EH (cell line): ENCODE measurements at regions not wholly inside any gene's neighbourhood (a gene's known extent, or its start where the extent isn't known, plus 50 kb on each side); places are given as distances from the start of the nearest gene placed in this dataset.
A peak's percentile ranks its signal among the peaks of the same experiment; 100 is the strongest.

Experiments used
- DNase-seq: peaks from one replicate; pipeline ENCODE4 v3.0.0-alpha.2; 2015; ENCODE audit warnings: low read depth

DNA sequence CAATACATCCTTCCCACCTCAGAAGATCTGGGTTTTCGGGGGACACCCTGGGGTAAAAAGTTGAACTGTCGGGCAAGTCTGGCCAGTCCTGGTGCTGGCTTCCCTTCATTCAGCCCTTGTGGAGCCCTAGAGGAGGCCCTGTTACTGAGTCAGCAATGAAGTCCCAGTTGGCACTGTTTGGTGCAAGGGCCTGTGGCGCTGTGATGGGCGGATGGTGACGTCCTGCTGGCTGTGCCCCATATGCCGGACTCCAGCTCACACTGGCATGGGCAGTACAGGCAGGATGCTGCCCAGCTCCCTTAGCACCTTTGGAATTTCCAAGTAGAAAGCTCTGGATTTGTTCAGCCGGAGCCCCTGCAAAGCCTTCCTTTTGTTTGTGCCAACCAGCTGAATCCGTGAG, 186.2 kb upstream of the PMEPA1 start:
- DNase-seq: no peak

DNA sequence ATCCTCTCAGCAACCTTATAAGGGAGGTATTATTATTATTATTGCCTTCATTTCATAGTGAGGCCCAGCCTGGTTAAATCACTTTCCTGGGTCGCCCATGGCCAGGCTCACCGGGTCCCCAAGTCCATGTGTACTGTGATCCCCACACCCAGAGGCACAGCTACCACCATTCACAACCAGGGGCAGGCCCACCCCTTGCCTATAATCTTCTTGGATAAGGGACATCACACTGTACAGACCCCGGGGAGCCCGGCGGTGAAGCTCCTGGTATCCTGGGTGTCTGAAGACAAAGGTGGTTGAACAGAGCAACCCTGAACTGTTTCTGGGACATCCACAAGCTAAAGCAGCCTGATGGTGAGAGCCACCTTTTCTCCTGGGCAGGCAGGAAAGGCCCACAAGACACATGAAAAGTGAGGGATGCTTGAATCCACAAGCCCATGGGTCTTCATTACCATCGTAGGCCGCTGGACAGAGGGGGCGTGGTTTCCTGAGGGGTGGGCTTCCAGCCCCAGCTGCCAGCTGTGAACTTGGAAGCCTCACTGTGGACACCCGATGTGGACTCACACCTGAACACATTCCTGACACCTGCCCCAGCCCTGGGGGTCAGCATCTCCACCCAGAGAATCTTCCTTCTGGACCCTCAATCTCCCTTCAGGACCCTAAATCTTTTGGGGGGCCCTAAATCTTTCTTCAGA, 185.5 kb upstream of the PMEPA1 start:
- DNase-seq: no peak

DNA sequence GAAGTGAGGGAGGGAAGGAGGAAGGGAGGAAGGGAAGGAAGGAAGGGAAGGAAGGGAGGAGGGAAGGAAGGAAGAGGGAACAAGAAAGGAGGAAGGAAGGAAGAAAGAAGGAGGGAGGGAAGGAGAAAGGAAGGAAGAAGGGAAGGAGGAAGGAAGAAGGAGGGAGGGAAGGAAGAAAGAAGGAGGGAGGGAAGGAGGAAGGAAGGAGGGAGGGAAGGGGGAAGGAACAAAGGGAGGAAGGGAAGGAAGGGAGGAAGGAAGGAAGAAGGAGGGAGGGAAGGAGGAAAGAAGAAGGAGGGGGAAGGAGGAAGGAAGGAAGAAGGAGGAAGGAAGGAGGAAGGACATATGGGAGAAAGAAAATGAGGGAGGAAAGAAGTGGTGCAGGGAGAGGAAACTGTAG, 184.7 kb upstream of the PMEPA1 start:
- no peak for DNase-seq

DNA sequence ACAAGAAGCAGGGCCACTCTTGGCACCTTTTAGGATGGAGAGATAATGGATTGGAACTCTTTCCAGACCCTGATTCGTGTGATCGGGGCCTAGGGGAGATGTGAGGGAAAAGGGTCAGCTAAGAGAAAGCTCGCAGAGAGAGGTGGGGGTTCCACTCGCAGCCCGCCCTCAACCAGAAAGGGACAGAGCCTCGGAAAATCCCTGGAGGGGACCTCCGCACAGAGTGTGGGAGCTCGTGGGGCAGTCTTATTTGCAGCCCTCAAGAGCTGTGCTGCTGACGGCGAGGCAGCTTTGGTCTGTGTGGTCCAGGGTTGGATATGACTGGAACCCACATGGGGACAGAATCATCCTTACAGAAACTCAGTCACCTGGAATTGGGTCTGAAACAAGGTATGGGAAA, 184.3 kb upstream of the PMEPA1 start:
- no peak for DNase-seq

DNA sequence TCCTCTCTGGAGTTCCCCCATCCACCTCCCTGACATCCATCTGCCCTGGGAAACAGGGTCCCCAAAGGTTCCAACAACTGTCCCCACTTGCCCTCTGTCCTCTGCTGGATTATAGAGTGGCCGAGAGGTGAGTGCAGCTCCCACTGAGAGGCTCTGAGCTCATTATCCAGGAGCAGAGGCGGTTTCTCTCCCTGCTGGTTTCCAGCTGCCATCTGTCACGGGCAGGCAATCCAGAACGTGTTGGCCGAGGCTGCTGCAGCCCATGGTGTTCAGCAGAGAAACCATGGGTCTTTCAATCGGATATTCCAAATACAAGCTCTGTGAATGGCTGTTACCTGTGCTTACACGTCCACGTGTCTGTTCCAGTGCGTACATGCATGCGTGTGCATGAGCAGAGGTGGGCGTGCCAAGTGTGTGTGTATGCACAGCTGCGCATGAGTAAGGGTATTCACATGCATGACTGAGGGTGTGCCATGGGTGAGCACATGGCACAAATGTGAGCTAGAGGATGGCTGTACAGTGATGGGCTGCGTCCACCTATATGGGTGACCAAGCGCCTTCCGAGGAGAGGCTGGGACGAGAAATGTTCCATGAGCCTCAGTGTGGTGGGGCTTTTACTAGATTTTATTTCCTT, 183.7 kb upstream of the PMEPA1 start:
- DNase-seq: no peak

DNA sequence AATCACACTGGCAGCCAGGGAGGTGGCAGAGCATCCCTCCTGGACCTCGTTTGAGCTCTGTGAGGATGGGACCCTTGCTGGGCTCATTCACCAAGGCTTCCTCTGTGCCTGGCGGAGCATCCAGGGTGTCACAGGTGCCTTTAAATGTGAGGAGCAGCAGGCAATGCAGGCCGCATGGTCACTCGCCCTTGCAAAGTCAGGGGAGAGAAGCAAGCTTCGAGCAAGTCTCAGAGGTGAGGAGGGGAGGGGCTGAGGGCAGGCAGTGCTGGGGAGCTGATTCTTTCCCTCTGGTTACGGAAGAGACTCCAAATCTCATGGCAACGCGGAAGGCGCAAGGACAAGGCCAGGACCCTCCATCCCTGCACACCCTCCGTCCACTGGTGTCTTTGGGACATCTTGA, 182.7 kb upstream of the PMEPA1 start:
- no peak for DNase-seq

DNA sequence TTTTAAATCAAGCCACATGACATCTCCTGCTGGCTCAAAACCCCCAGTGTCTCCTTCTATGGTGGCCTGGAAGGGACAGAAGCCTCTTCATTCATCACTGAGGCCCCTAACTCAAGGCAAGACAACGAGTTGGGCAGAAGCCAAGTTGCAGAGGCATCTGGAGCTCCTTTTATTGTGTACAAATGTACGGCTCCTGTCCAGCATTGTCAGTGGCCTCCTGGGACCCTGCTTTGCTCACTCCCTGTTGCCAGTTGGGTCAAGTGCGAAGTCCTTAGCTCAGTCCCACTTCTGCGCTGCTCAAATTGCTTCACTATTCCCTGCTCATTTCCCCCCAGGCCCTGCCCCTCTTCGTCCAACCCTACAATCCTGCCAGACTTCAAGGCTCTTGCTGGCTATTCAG, 181.2 kb upstream of the PMEPA1 start:
- DNase-seq: no peak

DNA sequence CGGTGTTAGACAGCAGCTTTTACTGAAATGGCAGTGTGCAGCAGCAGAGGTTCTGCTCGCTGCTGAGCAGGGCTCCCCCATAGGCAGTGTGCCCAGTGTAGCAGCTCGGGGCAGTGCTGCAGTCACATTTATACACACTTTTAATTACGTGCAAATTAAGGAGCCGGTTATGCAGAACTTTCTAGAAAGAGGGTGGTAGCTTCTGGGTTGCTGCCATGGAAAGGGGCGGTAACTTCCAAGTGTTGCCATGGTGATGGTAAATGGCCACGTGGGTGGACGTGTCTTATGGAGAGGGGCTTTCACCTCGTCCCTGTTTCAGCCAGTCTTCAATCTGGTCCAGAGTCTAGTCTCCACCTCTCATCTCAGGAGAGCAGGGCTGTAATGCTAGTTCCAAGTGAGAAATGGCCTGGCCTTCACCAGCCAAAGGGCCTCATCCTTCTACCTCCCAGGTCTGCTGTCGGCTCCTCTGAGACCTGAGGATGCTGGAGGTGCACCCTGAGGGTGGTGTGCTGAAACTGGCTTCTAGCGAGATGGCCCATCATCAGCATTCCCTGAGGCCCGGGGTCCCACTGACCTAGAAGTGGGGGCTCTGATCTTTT, 180.5 kb upstream of the PMEPA1 start:
- DNase-seq: no peak

DNA sequence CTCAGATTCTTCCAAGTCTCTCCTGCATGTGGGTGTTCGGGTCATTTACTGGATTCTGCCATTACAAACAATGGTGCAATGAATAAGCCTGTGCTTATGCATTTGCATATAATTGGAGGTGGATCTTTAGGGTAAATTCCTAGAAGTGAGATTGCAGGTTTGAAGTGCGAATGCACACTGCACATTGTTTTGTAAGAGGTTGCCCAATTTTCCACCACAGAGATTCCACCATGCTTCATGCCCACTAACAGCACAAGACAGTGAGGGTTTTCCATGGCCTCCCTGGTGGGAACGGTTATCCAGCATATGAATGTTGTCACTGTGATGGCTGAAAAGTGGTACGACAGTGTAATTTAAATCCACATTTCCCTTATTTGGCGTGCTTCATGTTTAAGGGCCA, 178.8 kb upstream of the PMEPA1 start:
- no peak for DNase-seq

DNA sequence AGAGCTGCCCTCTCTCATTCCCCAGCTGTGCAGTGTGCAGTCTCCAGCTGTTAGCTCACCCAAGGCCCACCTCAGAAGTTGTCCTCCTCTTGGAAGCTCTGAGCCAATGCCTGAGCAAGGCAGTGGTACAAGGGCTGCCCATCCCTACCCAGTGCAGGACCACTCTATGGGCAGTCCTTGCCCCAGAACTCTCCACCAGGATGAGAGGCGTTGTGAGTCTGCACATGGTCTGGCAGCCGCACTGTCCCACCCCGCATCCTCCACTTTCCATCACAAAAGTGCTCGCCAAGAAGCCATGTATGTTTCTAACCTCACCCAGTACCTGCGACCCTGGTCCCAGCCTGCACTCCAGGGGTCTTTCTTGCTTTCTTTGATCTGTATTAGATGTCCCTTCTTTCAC, 175.1 kb upstream of the PMEPA1 start:
- DNase-seq: no peak

DNA sequence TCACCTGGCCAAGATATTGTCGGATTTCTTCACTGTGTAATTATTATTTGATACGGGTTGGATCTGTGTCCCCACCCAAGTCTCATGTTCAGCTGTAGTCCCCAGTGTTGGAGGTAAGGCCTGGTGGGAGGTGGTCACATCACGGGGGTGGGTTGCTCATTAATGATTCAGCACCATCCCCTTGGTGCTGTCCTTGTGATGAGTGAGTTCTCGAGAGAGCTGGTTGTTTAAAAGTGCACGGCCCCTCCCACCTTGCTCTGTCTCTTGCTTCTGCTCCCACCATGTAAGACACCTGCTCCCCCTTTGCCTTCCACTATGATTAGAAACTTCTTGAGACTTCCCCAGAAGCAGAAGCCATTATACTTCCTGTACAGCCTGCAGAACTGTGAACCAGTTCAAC, 173.9 kb upstream of the PMEPA1 start:
- no peak for DNase-seq

DNA sequence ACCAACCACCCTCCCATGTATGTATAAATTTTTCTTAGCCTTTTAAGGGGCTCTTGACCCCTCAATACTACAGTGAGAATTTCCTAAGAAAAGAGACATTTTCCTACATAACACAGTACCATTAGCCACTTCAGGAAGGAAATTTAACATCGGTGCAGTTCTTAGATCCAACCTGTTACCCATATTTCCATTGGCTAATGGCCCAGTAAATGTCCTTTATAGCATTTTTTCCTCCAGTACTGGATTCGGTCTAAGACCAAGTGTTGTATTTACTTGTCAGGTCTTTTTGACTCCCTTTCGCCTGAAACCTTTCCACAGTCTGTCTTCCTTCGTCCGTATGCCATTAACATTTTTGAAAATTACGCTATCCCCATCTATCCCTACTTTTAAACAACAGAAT, 173.4 kb upstream of the PMEPA1 start:
- DNase-seq: no peak

DNA sequence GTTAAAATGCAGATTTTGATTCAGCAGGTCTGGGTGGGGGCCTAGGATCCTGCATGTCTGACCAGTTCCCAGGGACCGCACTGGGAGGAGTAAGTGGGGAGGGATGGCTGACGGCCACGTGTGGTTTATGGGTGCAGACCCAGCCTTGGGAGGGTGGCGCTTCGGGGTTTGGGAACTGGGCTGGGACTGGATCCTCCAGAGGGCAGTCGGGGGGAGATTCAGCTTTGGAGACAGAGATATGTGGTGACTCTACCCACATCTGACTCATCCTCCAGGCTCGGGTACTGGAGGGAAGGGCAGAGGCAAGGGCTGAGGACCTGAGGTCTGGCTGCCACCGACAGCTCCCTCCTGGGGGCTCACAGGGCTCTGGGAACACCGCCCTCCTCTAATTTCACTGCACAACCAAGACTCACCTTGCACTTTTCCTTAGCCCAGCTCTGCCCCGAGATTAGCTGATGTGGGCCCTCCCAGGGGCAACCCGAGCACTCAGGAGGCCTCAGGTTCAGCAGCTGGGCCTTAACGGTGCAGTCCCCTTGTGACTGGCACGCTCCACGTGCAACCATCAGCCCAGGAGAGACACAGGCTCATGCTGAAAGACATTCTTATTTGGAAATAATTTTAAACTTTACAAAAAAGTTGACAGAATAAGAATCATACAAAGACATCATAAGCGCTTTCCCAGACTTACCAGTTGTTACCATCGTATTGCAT, 172.8 kb upstream of the PMEPA1 start:
- peak; percentile 48 for DNase-seq

DNA sequence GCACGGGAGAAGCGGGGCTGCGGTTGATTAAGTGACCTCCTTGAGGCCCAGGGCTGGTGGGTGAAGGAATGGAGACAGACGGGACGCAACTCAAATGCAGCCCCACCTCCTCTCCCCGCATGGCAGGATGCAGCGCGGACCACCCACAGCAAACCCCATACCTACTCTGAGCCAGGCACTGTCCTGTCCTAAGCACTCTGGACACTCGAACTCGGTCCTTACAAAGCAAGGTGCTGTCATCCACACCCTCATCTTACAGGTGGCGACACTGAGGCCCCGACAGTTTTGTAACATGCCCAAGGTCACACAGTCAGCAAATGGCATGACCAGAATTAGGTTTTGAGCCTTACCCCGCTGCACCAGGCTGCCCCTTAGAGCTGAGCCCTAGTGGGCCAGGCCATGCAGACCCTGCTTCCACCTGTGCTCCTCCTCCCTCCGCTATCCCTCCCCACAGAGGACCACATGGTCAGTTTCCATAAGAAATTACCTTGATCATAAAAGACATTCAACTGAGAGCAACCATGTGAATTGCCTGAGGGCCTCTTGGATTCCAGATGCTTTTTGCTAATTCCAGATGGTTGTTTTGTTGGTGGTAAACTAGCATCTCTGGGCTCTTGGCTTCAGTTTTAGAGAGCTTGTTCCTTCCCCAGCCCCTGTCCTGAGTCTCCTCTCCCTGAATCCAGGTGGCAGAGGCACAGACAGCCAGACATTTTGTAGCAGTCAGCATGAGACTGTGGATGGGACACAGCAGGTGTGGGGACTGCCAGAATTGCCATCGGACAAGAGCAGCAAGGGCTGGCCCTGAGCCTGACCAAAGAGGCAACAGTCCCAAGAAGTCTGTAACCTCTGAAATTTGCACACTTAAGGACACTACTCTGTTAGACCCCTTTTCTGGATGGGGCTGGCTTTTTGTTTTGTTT, 171.9 kb upstream of the PMEPA1 start:
- peak; percentile 9 for DNase-seq

DNA sequence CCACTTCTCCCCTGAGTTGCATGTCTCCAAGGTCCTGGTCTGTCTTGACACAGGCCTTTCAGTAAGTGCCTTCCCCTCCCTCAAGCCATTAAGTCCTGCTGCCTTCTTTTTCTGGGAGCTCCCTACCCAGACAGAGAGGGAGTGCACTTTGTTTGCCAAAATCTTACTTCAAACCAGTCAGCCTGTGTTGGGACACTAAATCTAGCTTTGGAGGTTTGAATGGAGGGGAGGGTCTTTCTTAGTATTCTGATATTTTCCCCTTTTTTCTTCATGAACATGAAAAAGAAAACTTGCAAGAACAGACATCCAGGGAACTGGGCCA, 170.7 kb upstream of the PMEPA1 start:
- no peak for DNase-seq

DNA sequence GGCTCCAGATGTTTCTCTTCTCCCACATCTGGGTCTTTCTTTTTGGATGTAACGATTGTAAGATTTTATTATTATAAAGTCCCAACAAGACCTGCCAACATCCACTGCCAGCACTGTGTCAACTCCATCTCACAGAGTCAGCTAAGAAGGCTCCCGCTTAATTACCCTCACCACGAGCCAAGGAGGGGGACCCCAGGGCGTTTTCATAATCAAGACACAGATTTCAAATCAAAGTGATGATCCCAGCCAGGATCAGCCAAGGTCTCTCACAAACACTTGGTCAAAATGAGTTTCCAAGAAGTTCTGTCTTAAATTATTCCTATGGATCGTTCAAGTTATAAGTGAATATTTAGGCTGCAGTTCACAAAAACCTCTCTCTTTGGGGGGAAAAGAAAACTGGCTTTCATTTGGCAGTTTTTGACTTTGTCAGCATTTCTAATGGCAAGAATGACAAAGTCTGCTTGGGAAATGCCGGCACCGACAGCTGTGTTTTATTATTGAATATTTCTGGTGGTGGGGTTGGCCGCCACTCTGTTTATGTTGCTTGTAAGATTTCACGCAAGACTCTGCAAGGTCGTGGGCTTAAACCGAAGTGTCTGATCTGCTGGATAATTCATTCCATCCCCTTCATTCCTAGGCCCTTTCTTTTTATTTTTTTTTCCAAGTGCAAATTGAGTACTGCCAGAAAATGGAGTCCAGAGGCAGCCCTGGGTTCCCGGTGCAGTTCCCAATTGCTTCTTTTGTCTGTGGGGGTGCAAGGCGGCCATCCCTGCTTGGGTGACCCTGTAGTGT, 170.2 kb upstream of the PMEPA1 start:
- peak; percentile 47 for DNase-seq

DNA sequence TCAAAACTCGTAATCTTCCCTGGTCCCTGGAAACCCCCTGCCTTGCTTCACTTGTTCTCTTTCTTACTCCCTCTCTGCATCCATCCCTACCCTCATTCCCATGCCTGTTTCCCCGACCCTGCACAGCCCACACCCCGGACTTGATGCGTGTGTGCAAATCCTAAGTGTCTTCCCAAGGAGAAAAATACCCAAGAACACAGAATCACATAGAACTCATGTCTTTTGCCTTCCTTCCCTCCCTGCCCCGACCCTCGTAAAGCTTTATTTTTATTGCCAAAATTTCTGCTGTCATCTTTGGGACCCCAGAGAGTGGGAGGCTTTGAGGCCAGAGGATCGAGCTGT, 169.6 kb upstream of the PMEPA1 start:
- DNase-seq: no peak

DNA sequence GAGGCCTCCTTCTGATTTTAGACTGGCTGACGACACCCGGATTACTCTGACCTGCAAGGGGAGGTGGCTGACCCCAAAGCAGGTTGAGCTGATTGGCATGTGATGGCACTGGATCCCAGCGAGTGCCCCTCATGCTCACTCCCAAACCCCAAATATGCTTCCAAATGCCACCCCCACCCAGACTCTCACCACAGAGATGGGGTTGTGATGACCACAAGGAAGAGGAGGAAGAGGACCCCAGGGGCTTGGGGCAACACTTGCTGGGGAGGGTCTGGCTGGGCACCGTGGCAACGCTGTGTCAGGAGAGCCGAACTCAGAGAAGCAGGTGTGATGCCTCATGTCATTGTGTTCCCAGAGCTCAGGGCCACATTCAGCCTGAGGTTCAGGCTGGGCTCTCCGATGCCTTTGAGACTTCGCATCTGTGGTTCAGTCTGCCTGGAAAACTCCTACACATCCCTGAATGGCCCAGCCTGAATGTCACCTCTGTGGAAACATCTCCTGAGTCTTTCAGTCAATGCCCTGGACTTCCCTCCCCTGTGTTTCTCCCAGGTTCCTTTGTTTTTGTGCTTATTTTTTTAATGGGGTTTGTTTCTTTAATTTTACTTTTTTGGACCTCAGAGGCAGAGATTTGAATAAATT, 169.1 kb upstream of the PMEPA1 start:
- no peak for DNase-seq

DNA sequence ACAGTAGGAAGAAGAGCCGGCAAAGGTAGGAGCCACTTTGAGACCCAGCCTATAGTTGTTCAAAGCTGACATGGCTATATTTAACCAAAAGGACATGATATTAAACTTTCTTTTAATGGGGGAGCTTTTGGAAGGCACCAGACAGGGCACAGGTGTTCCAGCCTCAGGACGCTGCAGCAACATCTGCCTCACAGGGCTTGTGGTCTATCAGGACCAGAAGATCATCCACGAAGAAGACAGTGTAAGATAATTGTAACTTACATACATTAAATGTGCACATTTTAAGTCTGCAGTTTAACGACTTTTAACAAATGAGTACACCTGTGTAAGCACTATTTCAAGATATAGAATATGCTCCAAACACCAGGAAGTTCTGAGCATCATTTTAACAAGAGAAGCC, 168.2 kb upstream of the PMEPA1 start:
- DNase-seq: no peak

DNA sequence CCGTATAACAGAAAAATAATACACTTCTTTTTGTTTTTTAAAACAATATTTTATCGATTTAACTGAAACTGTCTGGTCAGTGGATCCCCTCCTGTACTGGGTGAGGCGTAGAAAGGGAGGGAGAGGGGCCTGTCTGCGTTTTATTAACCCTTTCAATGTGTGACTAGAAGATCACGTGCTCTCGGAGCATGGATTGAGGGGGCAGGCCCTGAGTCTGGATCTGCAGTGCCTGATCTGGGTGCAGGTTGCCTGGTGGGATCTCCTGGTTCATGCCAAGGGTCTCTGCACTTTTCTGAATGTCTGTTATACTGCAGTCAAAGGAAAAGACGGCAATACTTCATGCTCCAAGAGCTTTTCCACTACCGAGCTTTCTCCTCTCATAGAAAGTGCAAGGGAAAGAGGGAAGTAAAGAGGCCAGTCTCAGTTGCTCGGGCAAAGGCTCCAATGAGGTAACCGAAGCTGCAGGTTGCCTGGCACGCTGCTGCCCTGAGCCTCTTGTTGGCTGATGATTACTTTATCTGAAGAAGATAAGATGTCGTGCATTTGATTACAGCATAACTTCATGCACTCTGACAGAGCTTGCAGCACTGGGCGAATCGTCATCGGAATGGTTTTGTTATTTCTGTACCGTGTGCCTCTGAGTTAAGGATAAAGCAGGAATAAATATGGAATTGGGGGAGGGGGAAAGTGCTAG, 167.5 kb upstream of the PMEPA1 start:
- DNase-seq: no peak
